ENCODE measurements at regions not wholly inside any gene's neighbourhood (a gene's known extent, or its start where the extent isn't known, plus 50 kb on each side); places are given as distances from the start of the nearest gene placed in this dataset.

DNA sequence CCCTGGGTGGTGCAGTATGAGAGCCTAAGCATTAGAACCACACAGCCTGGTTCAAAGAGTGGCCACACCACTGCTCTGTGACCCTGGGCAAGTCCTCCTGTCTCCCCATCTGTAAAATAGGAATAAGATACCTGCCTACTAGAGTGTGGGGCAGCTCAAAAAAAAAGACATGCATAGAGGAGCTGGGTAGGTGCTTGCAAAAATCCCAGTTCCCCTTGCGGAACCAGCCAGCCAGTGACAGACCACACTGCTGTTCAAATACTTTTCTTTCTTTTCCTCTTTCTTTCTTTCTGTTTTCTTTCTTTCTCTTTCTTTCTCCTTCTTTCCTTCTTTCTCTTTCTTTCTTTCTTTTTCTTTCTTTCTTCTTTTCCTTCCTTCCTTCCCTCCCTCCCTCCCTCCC, 63.0 kb upstream of the TRIM2 start:
- DNase-seq = no peak

DNA sequence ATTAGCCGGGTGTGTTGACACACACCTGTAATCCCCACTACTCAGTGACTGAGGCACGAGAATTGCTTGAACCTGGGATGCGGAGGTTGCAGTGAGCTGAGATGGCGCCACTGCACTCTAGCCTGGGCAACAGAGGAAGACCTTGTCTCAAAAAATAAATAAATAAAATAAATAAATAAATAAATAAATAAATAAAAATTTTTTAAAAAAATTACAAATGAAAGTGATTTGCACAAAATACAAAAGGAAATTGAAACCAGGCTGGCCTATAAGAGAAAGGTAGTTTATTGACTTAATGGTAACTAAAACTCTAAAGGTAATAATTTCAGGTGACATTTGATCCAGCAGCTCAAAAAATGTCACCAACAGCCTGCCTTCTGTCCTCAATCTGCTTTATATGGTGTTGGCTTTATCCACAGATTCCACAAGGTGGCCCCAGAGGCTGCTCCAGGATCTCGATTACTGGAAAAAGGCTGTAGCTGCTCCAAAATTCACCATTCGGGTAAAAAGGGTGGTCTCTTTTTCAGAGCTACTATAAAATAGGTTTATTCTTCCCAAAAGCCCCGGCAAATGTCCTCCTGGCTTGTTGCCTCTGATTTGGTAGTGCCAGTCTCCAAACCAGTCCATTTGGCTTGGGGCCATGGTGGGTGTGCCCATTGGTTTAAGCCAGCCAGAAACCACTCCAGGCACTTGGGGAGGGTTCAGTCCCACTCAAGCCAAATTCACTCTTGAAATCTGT, 61.4 kb upstream of the TRIM2 start:
- DNase-seq = peak; percentile 84

DNA sequence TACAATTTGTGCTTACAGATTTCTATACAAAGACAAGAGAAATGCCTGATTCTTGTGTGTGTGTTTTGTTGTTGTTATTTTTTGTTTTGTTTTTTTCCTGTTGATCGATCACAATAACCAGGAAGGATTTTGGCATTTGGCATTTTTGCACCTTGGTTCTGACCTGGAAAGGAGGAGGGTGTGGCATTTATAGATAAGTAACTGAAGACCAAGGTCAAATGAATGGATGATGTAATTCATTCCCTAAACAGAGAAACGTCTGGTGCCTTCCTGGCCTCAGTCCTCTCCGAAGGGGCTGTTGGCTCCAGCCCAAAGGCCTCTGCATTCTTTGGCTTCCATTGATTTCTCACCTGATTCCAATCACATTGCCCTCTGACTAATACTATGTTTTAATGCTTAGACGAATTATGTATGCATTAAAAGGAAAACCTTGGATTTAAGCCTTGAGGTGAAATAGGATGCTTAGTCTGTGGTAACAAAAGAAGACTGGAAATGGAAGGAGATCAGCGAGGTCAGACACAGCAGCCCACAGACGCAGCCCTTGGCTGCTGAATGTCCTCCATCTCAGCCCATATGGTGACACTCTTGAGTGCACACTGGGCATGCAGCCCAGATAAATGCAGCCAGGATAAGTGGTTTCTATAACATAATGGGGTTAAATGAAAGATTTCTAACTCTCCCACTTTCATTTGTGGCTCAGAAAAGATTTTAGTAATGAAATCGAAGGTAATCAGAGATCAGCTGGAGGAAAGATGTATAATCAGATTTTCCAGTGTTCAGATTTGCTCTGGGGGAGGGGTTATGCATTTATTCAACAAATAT, 60.5 kb upstream of the TRIM2 start:
- peak; percentile 88 for DNase-seq

DNA sequence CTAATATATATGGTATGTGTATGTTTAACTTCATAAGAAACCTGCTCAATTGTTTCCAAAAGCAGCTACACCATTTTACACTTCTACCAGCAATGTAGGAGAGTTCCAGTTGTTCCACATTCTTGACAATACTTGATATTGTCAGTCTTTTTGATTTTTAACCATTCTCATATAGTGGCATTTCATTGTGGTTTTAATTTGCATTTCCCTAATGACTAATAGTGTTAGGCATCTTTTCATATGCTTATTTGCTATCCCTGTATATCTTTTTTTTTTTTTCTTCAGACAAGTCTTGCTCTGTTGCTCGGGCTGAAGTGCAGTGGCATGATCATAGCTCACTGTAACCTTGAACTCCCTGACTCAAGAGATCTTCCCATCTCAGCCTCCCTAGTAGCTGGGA, 58.2 kb upstream of the TRIM2 start:
- DNase-seq = peak; percentile 50

DNA sequence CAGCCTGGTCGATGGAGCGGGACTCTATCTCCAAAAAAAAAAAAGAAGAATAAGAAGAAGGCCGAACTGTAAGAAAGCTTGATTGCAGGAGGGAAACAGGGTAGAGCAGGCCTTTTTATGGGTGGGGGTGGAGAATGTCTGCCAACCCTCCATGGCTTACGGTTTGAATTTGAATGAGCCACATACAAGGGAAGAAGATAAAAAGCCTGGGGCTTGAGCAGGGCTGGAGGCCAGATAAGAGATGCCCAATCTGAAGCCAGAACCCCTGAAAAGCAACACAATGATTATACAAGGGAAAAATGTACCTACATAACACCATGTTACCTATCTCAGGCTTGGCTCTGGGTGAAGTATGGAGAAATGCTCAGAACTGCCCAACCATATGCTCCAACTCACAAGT, 57.3 kb upstream of the TRIM2 start:
- DNase-seq = no peak

DNA sequence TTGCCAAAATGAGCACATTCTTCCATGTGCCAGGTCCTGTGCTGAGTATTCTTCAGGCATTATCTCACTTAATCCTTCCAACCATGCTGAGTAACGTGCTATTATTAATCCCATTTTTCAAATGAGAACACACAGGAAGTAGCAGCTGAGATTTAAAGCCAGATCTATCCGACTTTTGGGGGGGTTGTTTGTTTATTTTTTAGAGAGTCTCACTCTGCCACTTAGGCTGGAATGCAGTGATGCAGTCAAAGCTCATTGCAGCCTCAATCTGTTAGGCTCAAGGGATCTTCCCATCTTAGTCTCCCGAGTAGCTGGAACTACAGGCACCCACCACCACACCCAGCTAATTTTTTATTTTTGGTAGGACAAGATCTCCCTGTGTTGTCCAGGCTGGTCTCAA, 55.5 kb upstream of the TRIM2 start:
- DNase-seq = peak; percentile 53

- peak; percentile 60 for DNase-seq
Measured at GRCh38 chr4:153151535-153152455, 52.4 kb upstream of the TRIM2 start.

GRCh38 chr4:153152501-153153338, 51.5 kb upstream of the TRIM2 start:
- peak; percentile 49 for DNase-seq

DNA sequence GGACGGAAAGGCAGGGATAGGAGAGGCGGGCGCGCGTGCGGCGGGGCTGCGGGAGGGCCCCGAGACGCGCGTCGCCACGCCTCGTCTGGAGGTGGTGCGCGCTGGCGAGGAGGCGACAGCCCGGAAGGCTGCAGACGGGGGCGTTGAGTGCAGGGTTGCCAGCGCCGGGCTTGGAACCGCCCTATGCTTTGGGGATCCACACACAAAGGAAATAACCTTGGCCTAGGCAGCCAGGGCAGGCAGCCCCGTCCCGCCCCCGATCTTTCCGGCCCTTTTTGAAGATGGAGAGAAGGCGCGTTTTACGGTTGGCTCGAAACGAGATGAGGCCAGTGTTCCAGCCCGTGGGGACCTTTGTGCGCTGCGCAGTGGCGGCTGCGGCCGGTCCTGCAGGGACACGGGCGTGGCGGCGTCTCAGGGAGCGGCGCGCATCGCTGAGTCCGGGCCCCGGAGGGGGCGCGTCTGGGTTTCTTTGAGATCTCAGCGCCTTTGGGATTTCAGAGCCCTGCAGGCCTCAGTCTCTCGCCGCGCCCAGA, 50.8 kb upstream of the TRIM2 start:
- DNase-seq = peak; percentile 56

DNA sequence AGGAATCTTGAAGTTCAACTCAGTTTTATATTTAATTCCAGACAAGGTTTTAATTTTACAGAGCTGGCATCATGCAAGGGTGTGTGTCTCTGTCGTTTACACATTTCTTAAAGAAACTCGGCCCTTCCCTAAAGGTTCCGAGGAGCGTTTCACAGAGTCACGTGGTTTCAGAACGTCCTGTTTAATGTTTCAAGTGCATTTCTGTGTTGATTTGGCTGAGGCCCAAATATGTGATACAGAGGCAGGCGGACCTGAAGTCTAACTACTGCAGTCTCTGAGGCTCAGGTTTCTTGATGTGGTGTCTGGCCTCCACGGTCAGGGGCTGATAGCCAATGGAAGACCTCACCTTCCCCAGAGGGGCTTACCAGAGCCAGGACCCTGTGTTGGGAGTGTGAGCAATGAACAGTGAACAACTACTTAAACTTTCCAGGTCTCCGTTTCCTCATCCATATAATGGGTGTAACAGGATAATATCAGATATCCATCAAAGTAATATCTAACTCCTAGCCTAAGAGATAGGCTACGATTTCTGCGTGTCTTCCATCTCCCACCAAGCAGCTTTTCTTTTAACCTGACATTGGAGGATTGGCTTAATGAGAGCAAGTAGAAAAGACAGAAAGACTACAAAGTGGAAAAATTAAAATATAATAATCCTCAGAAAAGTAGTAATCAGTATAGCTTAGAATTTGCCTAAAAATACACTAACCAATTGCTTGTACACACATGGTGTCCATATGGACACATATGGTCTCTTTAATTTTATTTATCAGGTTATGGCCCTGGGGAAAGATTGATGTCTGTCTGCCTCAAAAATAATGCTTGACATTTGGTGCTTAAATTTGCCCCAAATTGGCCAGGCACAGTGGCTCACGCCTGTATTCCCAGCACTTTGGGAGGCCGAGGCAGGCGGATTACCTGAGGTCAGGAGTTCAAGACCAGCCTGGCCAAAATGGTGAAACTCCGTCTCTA, 50.0 kb upstream of the TRIM2 start:
- DNase-seq = peak; percentile 78
